GM12891 (cell line): ENCODE measurements at regions not wholly inside any gene's neighbourhood (a gene's known extent, or its start where the extent isn't known, plus 50 kb on each side); places are given as distances from the start of the nearest gene placed in this dataset.

ENCODE experiments used
- DNase-seq: peaks from one replicate; pipeline ENCODE4 v3.0.0; 2011; ENCODE audit warnings: low spot score; ENCODE audit not compliant: insufficient read length
- FAIRE-seq: peaks from 2 replicates; lab custom pipeline; 2011; peaks lifted over from hg19 to GRCh38; lab: Jason Lieb, UNC
- PAX5 ChIP-seq: IDR thresholded peaks from 2 replicates; pipeline ENCODE4 v1.6.1; 2011; ENCODE audit warnings: low read length, moderate library complexity, mild to moderate bottlenecking; ENCODE audit not compliant: insufficient read depth, severe bottlenecking
- POLR2A ChIP-seq: IDR thresholded peaks from 2 replicates; pipeline ENCODE4 v1.6.1; 2011; ENCODE audit warnings: low read depth, low read length, control low read depth
- POLR2AphosphoS5 ChIP-seq: IDR thresholded peaks from 2 replicates; pipeline ENCODE4 v1.6.1; 2011; ENCODE audit warnings: low read depth, low read length, control low read depth
- POU2F2 ChIP-seq: IDR thresholded peaks from 2 replicates; pipeline ENCODE4 v1.6.1; 2011; ENCODE audit warnings: low read depth, mild to moderate bottlenecking, control low read depth, low read length, moderate library complexity
- SPI1 ChIP-seq: IDR thresholded peaks from 2 replicates; pipeline ENCODE4 v1.6.1; 2011; ENCODE audit warnings: low read depth, low read length, control low read depth
- TAF1 ChIP-seq: IDR thresholded peaks from 2 replicates; pipeline ENCODE4 v1.6.1; 2011; ENCODE audit warnings: low read depth, low read length, control low read depth

DNA sequence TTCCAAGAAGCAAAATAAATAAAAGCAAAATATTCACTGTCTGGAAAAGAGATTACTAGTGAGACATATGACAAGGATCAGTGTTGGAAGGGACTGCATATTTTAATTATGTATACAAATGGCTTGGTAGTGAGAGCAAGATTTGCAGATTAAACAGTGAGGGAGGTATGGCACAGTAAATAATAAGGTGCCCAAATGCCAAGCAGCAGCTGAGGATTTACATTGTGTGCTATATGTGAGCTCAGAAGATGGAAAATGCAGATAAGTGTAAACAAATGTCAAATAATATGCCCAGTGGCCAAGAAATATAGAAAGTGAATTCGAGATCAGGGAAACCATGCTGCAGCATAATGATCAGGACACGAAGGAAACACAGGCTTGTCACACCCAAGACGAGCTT is 173.8 kb upstream of the NRSN1 start:
- no peak for FAIRE-seq
- no peak for DNase-seq
- TF ChIP-seq POU2F2, result no peak
- no peak for TF ChIP-seq TAF1
- TF ChIP-seq PAX5, result no peak
- no peak for TF ChIP-seq POLR2AphosphoS5
- TF ChIP-seq SPI1, result no peak
- TF ChIP-seq POLR2A, result no peak

DNA sequence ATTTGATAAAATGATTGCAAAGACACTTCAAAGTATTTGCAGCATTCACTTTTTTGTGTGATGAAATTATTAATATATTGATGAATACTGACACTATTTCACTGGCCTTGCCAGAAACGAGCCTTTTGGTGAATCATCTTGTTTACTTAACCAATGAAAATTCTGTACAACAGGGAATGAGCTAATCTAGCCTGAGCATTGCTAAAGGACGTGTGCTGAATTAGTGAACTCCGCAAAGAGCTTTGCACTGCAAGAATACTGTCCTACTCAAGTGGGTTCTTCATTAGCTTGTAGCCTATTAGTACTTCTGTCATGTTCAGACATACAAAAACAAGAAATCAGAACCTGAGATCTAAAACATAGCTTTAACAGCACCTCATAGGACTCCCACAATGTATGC is 172.0 kb upstream of the NRSN1 start:
- DNase-seq, result no peak
- FAIRE-seq, result no peak
- no peak for TF ChIP-seq POLR2A

DNA sequence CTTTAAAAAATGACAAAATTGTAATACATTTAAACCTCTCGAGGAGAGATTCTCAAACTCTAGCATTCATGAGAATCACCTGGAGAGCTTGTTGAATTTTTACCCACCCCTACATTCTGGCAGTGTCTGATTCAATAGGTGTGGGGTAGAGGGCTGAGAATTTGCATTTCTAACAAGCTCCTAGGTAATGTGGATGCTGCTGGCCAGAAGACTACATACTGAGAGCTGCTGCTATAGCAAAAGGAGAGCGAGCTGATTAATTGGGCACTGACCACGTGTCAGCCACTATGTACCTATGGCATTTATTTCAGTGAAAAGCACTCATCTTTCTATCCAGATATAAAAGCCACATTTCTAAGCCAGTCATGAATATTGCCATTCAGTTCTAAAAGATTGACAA is 169.0 kb upstream of the NRSN1 start:
- FAIRE-seq (no peak), DNase-seq (no peak)
- TF ChIP-seq POU2F2 (no peak), PAX5 (no peak), POLR2AphosphoS5 (no peak), TAF1 (no peak), SPI1 (no peak), POLR2A (no peak)

DNA sequence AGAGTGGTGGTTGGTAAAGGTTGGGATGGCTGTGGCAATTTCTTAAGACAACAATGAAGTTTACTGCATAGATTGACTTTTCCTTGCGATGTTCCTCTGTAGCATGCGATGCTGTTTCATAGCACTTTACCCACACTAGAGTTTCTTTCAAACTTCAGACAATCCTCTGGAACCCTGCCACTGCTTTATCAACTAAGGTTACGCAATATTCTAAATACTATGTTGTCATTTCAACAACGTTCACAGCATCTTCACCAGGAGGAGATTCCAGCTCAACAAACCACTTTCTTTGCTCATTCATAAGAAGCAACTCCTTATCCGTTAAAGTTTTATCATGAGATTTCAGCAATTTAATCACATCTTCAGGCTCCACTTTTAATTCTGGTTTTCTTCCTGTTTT is 161.2 kb upstream of the NRSN1 start:
- no peak for FAIRE-seq
- TF ChIP-seq SPI1 (no peak), POLR2AphosphoS5 (no peak), POU2F2 (no peak)
- no peak for DNase-seq

DNA sequence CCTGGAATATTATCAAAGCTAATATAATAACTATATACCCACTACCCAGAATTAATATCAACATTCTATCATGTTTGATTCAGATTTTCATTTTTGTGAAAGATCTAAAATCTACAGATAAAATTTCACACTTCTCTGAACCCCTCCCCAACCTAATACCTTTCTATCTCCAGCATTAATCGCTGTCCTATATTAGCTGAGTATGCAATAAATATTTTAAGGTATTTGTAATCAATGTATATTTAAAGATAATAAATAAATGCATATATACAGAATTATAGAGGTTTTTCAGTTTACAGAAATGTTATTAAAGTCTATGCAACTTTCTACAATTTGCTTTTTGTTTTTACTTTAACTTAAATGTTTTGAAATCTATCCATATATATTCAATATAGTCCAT is 156.7 kb upstream of the NRSN1 start:
- DNase-seq (no peak), FAIRE-seq (no peak)
- TF ChIP-seq PAX5, result no peak
- TF ChIP-seq TAF1, result no peak
- no peak for TF ChIP-seq POLR2AphosphoS5
- no peak for TF ChIP-seq POLR2A
- TF ChIP-seq SPI1, result no peak
- TF ChIP-seq POU2F2, result no peak

DNA sequence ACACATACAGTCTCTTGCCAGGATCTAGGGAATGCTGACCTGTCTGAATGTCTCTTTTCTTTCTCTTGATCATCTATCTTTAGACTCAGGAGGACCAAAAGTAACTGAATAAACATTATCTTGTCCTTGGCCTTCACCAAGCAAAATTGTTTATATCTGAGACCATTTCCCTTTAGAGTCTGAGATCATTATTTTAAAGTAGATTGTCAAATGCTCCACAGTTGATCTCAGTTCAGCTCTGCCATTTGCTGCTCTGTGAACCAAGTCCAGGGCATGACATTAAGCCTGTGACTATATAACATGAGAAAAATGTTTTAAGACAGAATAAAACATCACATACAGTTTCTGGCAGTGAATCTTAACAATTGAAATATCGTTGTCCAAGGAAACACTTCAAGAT is 148.3 kb upstream of the NRSN1 start:
- DNase-seq (no peak), FAIRE-seq (no peak)
- TF ChIP-seq POLR2AphosphoS5, result no peak

DNA sequence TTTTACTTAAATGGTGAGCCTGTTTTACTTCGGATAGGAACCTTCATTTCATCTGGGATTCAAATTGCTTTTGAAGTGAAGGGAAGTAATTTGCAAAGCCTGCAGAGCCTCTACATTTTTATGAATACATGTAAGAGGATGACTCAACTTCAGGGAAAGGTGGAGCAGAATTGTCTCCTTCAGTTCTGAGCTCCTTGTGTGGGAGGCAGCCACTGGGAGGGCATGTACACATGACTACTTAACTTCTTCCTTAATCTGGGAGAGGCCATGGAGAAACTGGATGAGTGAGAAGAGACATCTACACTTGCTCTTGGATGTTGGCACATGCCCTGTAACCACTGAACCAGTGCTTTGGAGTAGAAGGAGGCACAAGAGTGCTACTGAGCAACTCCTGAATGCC is 145.1 kb upstream of the NRSN1 start:
- DNase-seq (no peak), FAIRE-seq (no peak)

DNA sequence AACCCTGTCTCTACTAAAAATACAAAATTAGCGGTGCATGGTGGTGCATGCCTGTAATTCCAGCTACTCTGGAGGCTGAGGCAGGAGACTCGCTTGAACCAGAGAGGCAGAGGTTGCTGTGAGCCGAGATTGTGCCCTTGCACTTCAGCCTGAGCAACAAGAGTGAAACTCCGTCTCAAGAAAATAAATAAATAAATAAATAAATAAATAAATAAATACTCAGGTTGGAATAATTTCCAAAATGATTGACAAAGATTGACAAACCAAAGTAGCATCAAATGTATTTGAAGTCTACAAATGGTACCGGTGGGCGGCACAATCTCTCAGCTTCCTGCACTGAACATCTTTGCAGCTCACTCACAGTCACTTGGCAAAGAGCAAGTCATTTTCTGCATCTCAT is 144.1 kb upstream of the NRSN1 start:
- FAIRE-seq (no peak), DNase-seq (no peak)
- TF ChIP-seq TAF1, result no peak
- TF ChIP-seq SPI1, result no peak
- no peak for TF ChIP-seq PAX5
- TF ChIP-seq POLR2AphosphoS5, result no peak
- TF ChIP-seq POU2F2, result no peak
- TF ChIP-seq POLR2A, result no peak

More for the DNA sequence above, 145.1 kb upstream of the NRSN1 start:
- TF ChIP-seq PAX5 (no peak), TAF1 (no peak), SPI1 (no peak), POLR2A (no peak), POU2F2 (no peak), POLR2AphosphoS5 (no peak)

DNA sequence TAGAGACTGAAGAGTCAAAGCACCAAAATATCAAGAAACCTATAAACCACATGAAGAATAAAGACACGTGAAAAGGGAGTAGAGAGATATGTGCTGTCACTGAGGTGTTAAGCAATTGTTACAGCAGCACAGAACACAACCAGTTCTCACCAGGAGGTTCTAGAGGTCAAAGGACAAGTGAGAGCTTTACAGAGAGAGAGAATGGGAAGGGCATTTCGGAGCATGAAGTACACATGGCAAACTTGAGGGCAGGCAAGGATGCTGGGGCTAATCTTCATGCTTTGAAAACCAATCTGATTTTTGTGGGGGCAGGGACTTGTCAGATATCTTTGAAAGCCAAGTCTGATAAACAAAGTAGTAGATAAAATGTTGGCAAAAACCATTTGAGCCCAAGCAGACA is 142.3 kb upstream of the NRSN1 start:
- DNase-seq, result no peak
- FAIRE-seq, result no peak
- no peak for TF ChIP-seq POU2F2
- TF ChIP-seq SPI1, result no peak
- no peak for TF ChIP-seq PAX5
- no peak for TF ChIP-seq TAF1
- TF ChIP-seq POLR2AphosphoS5, result no peak
- TF ChIP-seq POLR2A, result no peak

DNA sequence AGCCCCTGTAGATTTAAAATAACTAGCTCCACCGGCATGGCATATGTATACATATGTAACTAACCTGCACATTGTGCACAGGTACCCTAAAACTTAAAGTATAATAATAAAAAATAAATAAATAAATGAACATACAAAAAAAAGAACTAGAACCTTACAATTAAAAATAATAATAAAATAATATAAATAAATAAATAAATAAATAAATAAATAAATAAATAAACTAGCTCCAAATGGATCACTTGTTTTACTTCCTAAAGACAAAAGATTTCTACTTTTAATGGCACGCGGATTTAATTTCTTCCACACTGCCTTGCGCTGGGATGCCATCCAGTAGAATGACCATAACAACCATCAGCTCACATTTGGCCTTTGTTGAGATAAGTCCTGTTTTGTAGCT is 141.0 kb upstream of the NRSN1 start:
- DNase-seq (no peak), FAIRE-seq (no peak)
- TF ChIP-seq POLR2A (no peak), POU2F2 (no peak), SPI1 (no peak), POLR2AphosphoS5 (no peak), PAX5 (no peak), TAF1 (no peak)

DNA sequence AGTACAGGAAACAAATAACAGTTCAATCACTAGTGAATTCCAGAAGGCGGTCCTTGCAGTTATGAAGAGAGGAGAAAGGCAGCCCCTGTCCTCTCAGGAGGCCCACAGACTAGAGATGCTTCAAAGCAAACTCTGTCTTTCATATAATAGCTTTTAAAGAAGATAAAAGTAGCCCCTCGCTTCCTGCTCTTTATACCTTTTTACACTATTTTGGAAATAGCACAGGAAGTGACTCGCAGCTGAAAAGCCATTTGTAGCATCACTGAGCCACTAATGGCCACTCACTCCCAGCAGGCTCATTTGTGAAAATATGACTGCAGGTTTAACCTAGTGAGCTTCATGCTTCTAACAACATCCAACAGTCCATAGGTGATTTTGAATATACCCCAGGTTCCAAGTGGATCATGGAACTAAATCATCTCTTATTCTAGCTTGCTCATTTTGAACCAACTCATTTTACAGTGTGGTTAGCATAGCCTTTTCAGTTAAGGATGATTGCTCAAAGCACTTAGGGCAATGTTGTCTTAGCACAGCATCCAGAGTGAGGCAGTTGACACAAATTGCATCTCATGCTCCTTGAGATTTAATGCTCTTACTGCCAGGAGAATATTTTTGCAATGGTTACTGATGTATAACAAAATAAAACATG is 136.0 kb upstream of the NRSN1 start:
- FAIRE-seq (no peak), DNase-seq (no peak)
- TF ChIP-seq POU2F2, result no peak
- no peak for TF ChIP-seq POLR2AphosphoS5
- TF ChIP-seq PAX5, result no peak
- TF ChIP-seq SPI1, result no peak
- no peak for TF ChIP-seq TAF1
- no peak for TF ChIP-seq POLR2A
